Non-pigmented ciliary epithelial cell (primary cell): ENCODE measurements at regions not wholly inside any gene's neighbourhood (a gene's known extent, or its start where the extent isn't known, plus 50 kb on each side); places are given as distances from the start of the nearest gene placed in this dataset.

Experiments used
- DNase-seq: peaks from one replicate; pipeline ENCODE4 v3.0.0-alpha.2; 2010; ENCODE audit warnings: low read depth

- DNase-seq, result no peak
Measured at GRCh38 chr1:115492019-115492595, 149.7 kb upstream of the VANGL1 start.

- DNase-seq, result no peak
Measured at GRCh38 chr1:115491298-115492018, 150.3 kb upstream of the VANGL1 start.

GRCh38 chr1:115479055-115479482, 141.0 kb upstream of the NGF start:
- no peak for DNase-seq

- DNase-seq, result no peak
Measured at GRCh38 chr1:115477071-115477470, 139.0 kb upstream of the NGF start.

GRCh38 chr1:115476616-115477015, 138.6 kb upstream of the NGF start:
- no peak for DNase-seq

- DNase-seq, result no peak
Measured at GRCh38 chr1:115475901-115476300, 137.9 kb upstream of the NGF start.

DNA sequence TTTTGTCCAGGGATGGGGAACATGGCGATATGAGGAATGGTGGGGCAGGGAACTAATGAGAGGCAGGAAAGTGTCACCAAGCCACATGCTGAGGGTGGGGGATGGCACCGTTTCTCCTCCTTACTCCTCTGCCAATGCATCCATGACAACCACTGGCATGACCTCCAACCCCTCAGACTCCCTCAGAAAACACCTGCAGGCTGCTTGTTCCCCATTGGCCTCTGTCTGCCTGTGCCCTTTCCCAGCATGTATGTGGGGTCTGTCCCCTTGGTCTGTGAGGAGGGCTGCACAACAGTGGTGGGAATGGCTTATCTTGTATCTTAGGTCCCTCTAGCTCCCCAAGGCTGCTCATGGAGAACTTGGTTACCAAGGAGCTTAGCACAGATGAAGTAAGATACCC, 137.2 kb upstream of the NGF start:
- DNase-seq, result no peak

DNA sequence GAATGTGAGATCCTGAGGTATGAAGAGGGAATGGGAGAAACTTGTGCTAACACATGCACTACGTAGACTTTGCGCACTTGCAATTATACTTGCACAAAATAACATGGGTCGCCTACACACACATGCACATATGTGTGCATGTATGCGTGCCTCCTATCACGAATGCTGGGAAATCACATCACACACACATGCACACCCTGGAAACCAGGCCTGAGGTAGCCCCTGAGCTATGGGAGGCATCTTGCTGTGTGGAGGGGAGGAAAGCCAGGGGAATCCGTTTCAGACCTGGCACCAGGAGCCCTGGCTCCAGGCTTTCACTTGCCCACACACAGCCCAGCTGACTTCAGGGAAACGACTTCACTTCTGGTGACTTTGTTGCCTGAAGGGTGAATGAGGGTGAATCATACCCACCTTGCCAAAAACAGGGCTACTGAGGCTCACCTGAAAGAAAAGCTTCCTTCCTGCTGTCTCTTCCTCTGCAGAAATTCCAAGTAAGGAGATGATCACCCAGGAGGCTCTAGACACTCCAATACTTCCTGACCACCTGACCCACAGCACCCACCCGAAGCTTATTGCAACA, 136.0 kb upstream of the NGF start:
- DNase-seq, result no peak

- DNase-seq, result peak; percentile 19
Measured at GRCh38 chr1:115469703-115470476, 131.8 kb upstream of the NGF start.

DNA sequence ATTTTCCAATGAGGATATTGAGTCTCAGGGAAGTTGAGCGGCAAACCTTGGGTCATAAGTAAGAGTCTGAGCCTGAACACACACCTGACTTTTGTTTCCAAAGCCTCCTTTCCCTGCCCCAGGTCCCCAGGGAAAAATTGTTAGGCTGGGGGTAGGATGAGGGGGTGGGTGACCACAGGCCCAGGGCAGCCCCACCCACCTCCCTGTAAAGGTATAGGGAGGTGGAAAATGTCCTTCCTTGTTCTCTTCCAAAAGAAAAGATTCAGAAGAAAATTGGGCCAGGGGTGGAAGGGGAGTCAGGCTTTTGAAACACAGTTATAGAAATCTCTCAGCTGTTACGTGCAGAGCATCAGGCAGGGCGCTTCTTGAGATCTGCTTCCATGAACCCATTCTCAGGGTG, 129.7 kb upstream of the NGF start:
- no peak for DNase-seq

- DNase-seq, result no peak
Measured at GRCh38 chr1:115467196-115467595, 129.1 kb upstream of the NGF start.

- DNase-seq, result no peak
Measured at GRCh38 chr1:115466433-115466832, 128.4 kb upstream of the NGF start.

GRCh38 chr1:115465802-115466363, 127.8 kb upstream of the NGF start:
- no peak for DNase-seq

GRCh38 chr1:115463347-115463746, 125.3 kb upstream of the NGF start:
- no peak for DNase-seq

DNA sequence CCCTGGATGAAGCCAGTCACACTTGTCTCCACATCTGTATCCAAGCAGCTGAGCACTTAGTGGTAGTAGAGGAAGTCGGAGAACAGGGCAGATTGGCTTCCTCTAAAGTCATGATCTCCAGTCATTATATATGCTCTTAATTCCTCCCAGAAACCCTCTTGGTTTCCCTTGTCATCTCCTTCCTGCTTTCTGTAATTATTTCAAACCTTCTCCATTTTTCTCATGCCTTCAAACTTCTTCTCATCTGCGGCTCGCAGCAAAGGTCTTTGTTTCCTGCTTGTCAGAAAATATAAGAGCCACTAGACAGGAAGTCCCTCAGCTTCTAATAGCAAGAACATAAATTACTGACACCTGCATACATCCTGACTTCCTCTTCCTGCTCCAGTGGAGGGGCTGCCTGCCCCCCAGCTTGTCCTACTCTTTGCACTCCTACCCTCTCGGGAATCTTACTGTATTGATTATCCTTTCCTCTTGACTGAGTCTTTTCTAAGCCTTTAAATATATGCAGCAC, 124.6 kb upstream of the NGF start:
- DNase-seq, result no peak

DNA sequence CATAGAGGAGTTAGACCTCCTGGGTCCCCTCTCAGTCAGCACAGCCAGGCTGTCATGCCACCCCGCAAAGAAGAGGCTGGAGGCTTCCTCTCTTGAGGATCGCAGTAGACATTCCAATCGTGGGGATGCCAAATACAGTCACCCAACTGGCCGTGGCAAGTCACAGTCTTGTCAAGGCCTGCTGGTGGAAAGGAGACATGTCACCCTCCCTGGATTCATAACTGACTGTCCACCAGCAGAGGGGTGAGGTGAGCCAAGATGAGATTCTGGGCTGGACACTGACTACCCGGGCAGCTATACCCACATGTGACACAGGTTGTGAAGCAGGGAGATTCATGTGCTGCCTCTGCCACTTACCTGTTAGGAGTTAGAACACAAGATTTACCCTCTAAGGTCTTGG, 123.5 kb upstream of the NGF start:
- no peak for DNase-seq

GRCh38 chr1:115459161-115459560, 121.1 kb upstream of the NGF start:
- DNase-seq, result no peak

DNA sequence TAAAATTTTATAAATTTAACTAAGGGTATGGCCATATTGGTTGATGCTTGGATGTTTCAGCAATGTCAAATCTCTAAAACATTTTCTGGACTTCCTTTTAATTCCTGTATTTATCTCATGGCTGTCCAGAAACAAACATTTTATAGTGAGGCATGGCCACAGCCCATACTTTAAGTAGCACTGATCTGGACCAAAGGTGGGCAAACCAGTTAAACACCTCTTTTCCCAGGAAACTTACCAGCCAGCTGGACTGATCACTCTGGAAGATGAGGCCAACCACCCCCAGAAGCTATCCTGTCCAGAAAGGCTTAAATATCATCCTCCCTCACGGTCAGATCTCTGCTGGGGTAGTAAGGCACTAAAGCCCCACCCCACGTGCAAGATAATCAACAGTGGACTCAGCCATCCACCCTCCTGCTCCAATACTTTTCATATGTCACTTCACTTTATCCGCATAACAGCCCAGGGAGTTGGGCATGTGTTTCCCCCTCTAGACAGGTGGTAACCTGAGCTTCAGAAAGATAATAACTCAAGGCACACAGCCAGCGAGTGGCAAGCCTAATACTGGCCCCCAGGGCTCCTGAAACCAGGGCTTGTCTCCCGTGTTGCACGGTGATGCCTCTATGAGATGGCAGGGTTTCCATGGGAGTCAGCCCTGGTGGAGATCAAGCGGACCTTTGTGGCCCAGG, 120.5 kb upstream of the NGF start:
- DNase-seq, result no peak

- no peak for DNase-seq
Measured at GRCh38 chr1:115457289-115457688, 119.2 kb upstream of the NGF start.

DNA sequence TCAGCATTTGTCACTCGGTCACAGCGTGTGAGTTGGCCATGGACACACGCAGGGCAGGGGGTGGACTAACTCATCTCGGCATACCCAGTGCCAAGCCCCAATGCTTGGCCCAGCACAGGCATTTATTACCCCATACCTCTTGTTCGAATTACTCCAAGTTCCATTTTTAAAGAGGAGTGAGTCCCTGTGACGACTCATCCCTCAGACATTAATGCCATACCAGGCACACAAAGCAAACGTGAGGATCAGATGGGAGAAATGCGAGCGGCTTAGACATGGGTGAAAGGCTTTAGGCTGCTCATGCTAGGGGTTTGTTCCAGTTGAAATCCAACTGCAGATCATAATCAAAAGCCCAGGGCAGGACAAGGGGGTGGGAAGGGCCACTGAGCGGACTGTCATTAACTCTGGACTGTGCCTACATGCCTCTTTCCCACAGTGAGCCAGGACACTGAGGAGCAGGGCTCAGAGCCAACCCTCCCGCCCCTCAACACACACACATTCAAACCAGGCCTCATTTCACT, 118.5 kb upstream of the NGF start:
- no peak for DNase-seq

GRCh38 chr1:115454837-115455511, 116.9 kb upstream of the NGF start:
- DNase-seq, result no peak
